ENCODE measurements at regions not wholly inside any gene's neighbourhood (a gene's known extent, or its start where the extent isn't known, plus 50 kb on each side); places are given as distances from the start of the nearest gene placed in this dataset.

- H3K27me3 ChIP-seq: no peaks in the 10 kb centered on the region
- H3K36me3 ChIP-seq: no peaks in the 10 kb centered on the region
- DNase-seq (ENCODE audit: low spot score in 2 of 2): no peak
- no peaks in the 10 kb centered on the region for H3K9me3 ChIP-seq
- TF ChIP-seq EP300 (IDR thresholded peaks at IDR 0.05): no peak
- H3K4me1 ChIP-seq: peaks cover 0 to 11% (median 0%) of the 10 kb centered on the region in 4 donors
- 91 to 95% methylated on average over 4 of the region's 4 CpGs for WGBS, 2 donors
- no peak overlapping the region for H3K4me3 ChIP-seq
- H3K27ac ChIP-seq: no peak overlapping the region
Measured at GRCh38 chr5:67431191-67431590, 234.6 kb upstream of the CD180 start.

- no peaks in the 10 kb centered on the region for H3K27me3 ChIP-seq
- no peak overlapping the region for H3K4me3 ChIP-seq
- TF ChIP-seq POLR2A (IDR thresholded peaks at IDR 0.05) (no peak), EP300 (IDR thresholded peaks at IDR 0.05) (no peak), CTCF (IDR thresholded peaks at IDR 0.05) (no peak)
- no peaks in the 10 kb centered on the region for H3K4me1 ChIP-seq
- H3K9me3 ChIP-seq: no peaks in the 10 kb centered on the region
- no peak overlapping the region for H3K27ac ChIP-seq
- no peaks in the 10 kb centered on the region for H3K36me3 ChIP-seq
- no peak for DNase-seq (ENCODE audit: low spot score in 2 of 2)
- WGBS, 2 donors: 96 to 97% methylated on average over 4 of the region's 4 CpGs
Measured at GRCh38 chr5:67427850-67428298, 231.3 kb upstream of the CD180 start.

- DNase-seq (ENCODE audit: low spot score in 2 of 2): no peak
- no peaks in the 10 kb centered on the region for H3K4me1 ChIP-seq
- 95% methylated on average over 2 of the region's 2 CpGs for WGBS, 2 donors
- no peaks in the 10 kb centered on the region for H3K36me3 ChIP-seq
- no peak for TF ChIP-seq EP300 (IDR thresholded peaks at IDR 0.05)
- TF ChIP-seq CTCF (IDR thresholded peaks at IDR 0.05): no peak
- TF ChIP-seq POLR2A (IDR thresholded peaks at IDR 0.05): no peak
- H3K4me3 ChIP-seq: no peak overlapping the region
- H3K27me3 ChIP-seq: no peaks in the 10 kb centered on the region
- H3K9me3 ChIP-seq: no peaks in the 10 kb centered on the region
- H3K27ac ChIP-seq: no peak overlapping the region
Measured at GRCh38 chr5:67426961-67427849, 230.6 kb upstream of the CD180 start.

GRCh38 chr5:67425514-67425913 lies 228.9 kb upstream of the CD180 start:
- H3K9me3 ChIP-seq: no peaks in the 10 kb centered on the region
- 94 to 100% methylated on average over 1 of the region's 1 CpG for WGBS, 2 donors
- no peak for DNase-seq (ENCODE audit: low spot score in 2 of 2)
- H3K4me1 ChIP-seq: no peaks in the 10 kb centered on the region
- TF ChIP-seq POLR2A (IDR thresholded peaks at IDR 0.05): no peak
- TF ChIP-seq CTCF (IDR thresholded peaks at IDR 0.05): no peak
- no peak for TF ChIP-seq EP300 (IDR thresholded peaks at IDR 0.05)
- no peaks in the 10 kb centered on the region for H3K36me3 ChIP-seq
- no peaks in the 10 kb centered on the region for H3K27me3 ChIP-seq
- no peak overlapping the region for H3K4me3 ChIP-seq
- H3K27ac ChIP-seq: no peak overlapping the region

- no peak overlapping the region for H3K27ac ChIP-seq
- DNase-seq (ENCODE audit: low spot score in 2 of 2): no peak
- H3K27me3 ChIP-seq: no peaks in the 10 kb centered on the region
- H3K4me1 ChIP-seq: peaks cover 0 to 21% (median 0%) of the 10 kb centered on the region in 4 donors
- no peaks in the 10 kb centered on the region for H3K36me3 ChIP-seq
- 68 to 79% methylated on average over 2 of the region's 2 CpGs for WGBS, 2 donors
- no peaks in the 10 kb centered on the region for H3K9me3 ChIP-seq
- no peak overlapping the region for H3K4me3 ChIP-seq
- TF ChIP-seq CTCF (IDR thresholded peaks at IDR 0.05): no peak
- no peak for TF ChIP-seq EP300 (IDR thresholded peaks at IDR 0.05)
- TF ChIP-seq POLR2A (IDR thresholded peaks at IDR 0.05): no peak
Measured at GRCh38 chr5:67417839-67418238, 221.2 kb upstream of the CD180 start.

Data from tibial nerve (tissue), 4 donors.